PC-3 (cell line): ENCODE measurements at regions not wholly inside any gene's neighbourhood (a gene's known extent, or its start where the extent isn't known, plus 50 kb on each side); places are given as distances from the start of the nearest gene placed in this dataset.

ENCODE experiments used
- ATAC-seq: fragments of 200-7000 bp; cut with Tn5 transposase; 2 replicates; pipeline ENCODE4 v1.9.1; 2020; ENCODE audit warnings: mild to moderate bottlenecking, moderate library complexity
- BruUV-seq: library from RNA; stranded (reverse); fragments of 400-500 nt; replicated peaks from 2 replicates; lab custom pipeline; 2021; lab: Mats Ljungman, UMichigan
- CTCF ChIA-PET: fragments of 300-600 bp; sonication (Branson Sonifier 250); formaldehyde crosslinking; loops from one replicate; lab custom pipeline; 2022; ENCODE audit warnings: antibody characterized with exemption; lab: Charles Lee
- POLR2A ChIA-PET: fragments of 300-600 bp; sonication (Branson Sonifier 250); formaldehyde crosslinking; loops from one replicate; lab custom pipeline; 2022; ENCODE audit warnings: antibody characterized with exemption; ENCODE audit not compliant: unreplicated experiment; lab: Charles Lee
- DNase-seq: peaks from one replicate; pipeline ENCODE4 v3.0.0-alpha.2; 2015
- H2AFZ ChIP-seq: fragments of 300-600 bp; sonication (generic); 2 replicates; pipeline ENCODE4 v1.6.0; 2016; ENCODE audit warnings: antibody characterized with exemption, low read length
- H3F3A ChIP-seq: fragments of 300-600 bp; sonication (generic); one replicate; pipeline ENCODE4 v1.6.0; 2017; ENCODE audit warnings: antibody characterized with exemption, low read length, control low read depth, mild to moderate bottlenecking; ENCODE audit not compliant: unreplicated experiment
- H3K27ac ChIP-seq: fragments of 300-600 bp; sonication (generic); 2 replicates; pipeline ENCODE4 v1.5.1; 2016; ENCODE audit warnings: mild to moderate bottlenecking, low read length
- H3K27me3 ChIP-seq: fragments of 300-600 bp; sonication (generic); 2 replicates; pipeline ENCODE4 v1.6.1; 2016; ENCODE audit warnings: low read length, mixed read lengths
- H3K36me3 ChIP-seq: fragments of 300-600 bp; sonication (generic); 2 replicates; pipeline ENCODE4 v1.6.1; 2016; ENCODE audit warnings: low read depth, mixed run types, low read length, mixed read lengths
- H3K4me1 ChIP-seq: fragments of 300-600 bp; sonication (generic); 2 replicates; pipeline ENCODE4 v1.5.1; 2016; ENCODE audit warnings: low read length; ENCODE audit not compliant: insufficient read depth
- H3K4me2 ChIP-seq: fragments of 300-600 bp; sonication (generic); 2 replicates; pipeline ENCODE4 v1.6.0; 2016; ENCODE audit warnings: low read length
- H3K4me3 ChIP-seq: fragments of 300-600 bp; sonication (generic); 2 replicates; pipeline ENCODE4 v1.5.1; 2016; ENCODE audit warnings: mild to moderate bottlenecking, low read length, mixed read lengths
- H3K79me2 ChIP-seq: fragments of 300-600 bp; sonication (generic); 2 replicates; pipeline ENCODE4 v1.6.1; 2017; ENCODE audit warnings: low read length, mixed read lengths
- H3K9ac ChIP-seq: fragments of 300-600 bp; sonication (generic); 2 replicates; pipeline ENCODE4 v1.6.0; 2016; ENCODE audit warnings: mild to moderate bottlenecking, low read length
- H3K9me2 ChIP-seq: fragments of 300-600 bp; sonication (generic); replicated peaks from 2 replicates; pipeline ENCODE4 v1.6.1; 2016; ENCODE audit warnings: mixed run types, low read length, mixed read lengths
- H3K9me3 ChIP-seq: fragments of 300-600 bp; sonication (generic); 2 replicates; pipeline ENCODE4 v1.6.1; 2016; ENCODE audit warnings: low read length, mixed read lengths
- H4K20me1 ChIP-seq: fragments of 300-600 bp; sonication (generic); 2 replicates; pipeline ENCODE4 v1.6.1; 2016; ENCODE audit warnings: low read length, mixed read lengths
- CTCF ChIP-seq: fragments of 300-600 bp; sonication (generic); conservative IDR thresholded peaks from 2 replicates; pipeline ENCODE4 v1.5.1; 2017; ENCODE audit warnings: antibody characterized with exemption, low read depth, mild to moderate bottlenecking, low read length
- EZH2 ChIP-seq: fragments of 300-600 bp; sonication (generic); IDR thresholded peaks from one replicate; pipeline ENCODE4 v1.6.1; 2017; ENCODE audit warnings: antibody characterized with exemption, mild to moderate bottlenecking, low read length; ENCODE audit not compliant: unreplicated experiment
- EZH2phosphoT487 ChIP-seq: fragments of 300-600 bp; sonication (generic); IDR thresholded peaks from 2 replicates; pipeline ENCODE4 v1.6.1; 2018; ENCODE audit warnings: mild to moderate bottlenecking, antibody characterized with exemption, low read length, borderline replicate concordance
- intact Hi-C: fragments of 100-400 bp; cut with micrococcal nuclease; formaldehyde crosslinking; loops from 2 replicates; pipeline ENCODE4 v1.9.0; 2023

GRCh38 chr2:8099267-8099582 is 582.6 kb upstream of the ID2 start:
- POLR2A ChIA-PET, result no interaction called here
- TF ChIP-seq CTCF, result no peak
- no peak for TF ChIP-seq EZH2
- no peak for TF ChIP-seq EZH2phosphoT487
- no peak for DNase-seq
- CTCF ChIA-PET, result no interaction called here
- no peaks in the 10 kb centered on the region for H3K27me3 ChIP-seq
- H3K9me2 ChIP-seq, result no peaks in the 10 kb centered on the region
- H3K36me3 ChIP-seq, result no peaks in the 10 kb centered on the region
- no peaks in the 10 kb centered on the region for H4K20me1 ChIP-seq
- H3K4me3 ChIP-seq, result no peak overlapping the region
- ATAC-seq, result no peak
- H3K9ac ChIP-seq, result no peak overlapping the region
- no peaks in the 10 kb centered on the region for H3K79me2 ChIP-seq
- no TSS peak for BruUV-seq
- intact Hi-C loops, result no loop called here
- H3F3A ChIP-seq, result no peaks in the 10 kb centered on the region
- no peak overlapping the region for H3K4me2 ChIP-seq
- H3K4me1 ChIP-seq, result peaks cover 12% of the 10 kb centered on the region
- H3K9me3 ChIP-seq, result no peaks in the 10 kb centered on the region
- no peak overlapping the region for H3K27ac ChIP-seq
- no peak overlapping the region for H2AFZ ChIP-seq

- DNase-seq (no peak), ATAC-seq (no peak)
- no peaks in the 10 kb centered on the region for H3K36me3 ChIP-seq
- no peak overlapping the region for H3K4me3 ChIP-seq
- no peaks in the 10 kb centered on the region for H4K20me1 ChIP-seq
- H3K9ac ChIP-seq, result no peak overlapping the region
- intact Hi-C loops, result loop anchor here (10.0 kb wide), 1 partner anchor 677 kb away; no protein-coding TSS in a partner anchor
- H3F3A ChIP-seq, result no peaks in the 10 kb centered on the region
- no TSS peak for BruUV-seq
- no peaks in the 10 kb centered on the region for H3K9me3 ChIP-seq
- no peak overlapping the region for H3K27ac ChIP-seq
- no peak overlapping the region for H2AFZ ChIP-seq
- H3K79me2 ChIP-seq, result no peaks in the 10 kb centered on the region
- TF ChIP-seq CTCF (no peak), EZH2 (no peak), EZH2phosphoT487 (no peak)
- no peaks in the 10 kb centered on the region for H3K9me2 ChIP-seq
- H3K27me3 ChIP-seq, result no peaks in the 10 kb centered on the region
- no peak overlapping the region for H3K4me2 ChIP-seq
- CTCF ChIA-PET, result no interaction called here
- H3K4me1 ChIP-seq, result peaks cover 12% of the 10 kb centered on the region
- POLR2A ChIA-PET, result no interaction called here
Measured at GRCh38 chr2:8101614-8102277, 580.1 kb upstream of the ID2 start.

- ATAC-seq (no peak), DNase-seq (no peak)
- no peak overlapping the region for H2AFZ ChIP-seq
- ChIA-PET POLR2A (no interaction called here), CTCF (no interaction called here)
- no peaks in the 10 kb centered on the region for H3K79me2 ChIP-seq
- H3K4me2 ChIP-seq, result no peak overlapping the region
- H3K27ac ChIP-seq, result no peak overlapping the region
- TF ChIP-seq CTCF, result no peak
- TF ChIP-seq EZH2phosphoT487, result no peak
- no peak for TF ChIP-seq EZH2
- no peaks in the 10 kb centered on the region for H3K36me3 ChIP-seq
- H3F3A ChIP-seq, result no peaks in the 10 kb centered on the region
- H3K9me3 ChIP-seq, result no peaks in the 10 kb centered on the region
- no peaks in the 10 kb centered on the region for H3K9me2 ChIP-seq
- intact Hi-C loops, result loop anchor here (10.0 kb wide), 1 partner anchor 678 kb away; no protein-coding TSS in a partner anchor
- no peaks in the 10 kb centered on the region for H4K20me1 ChIP-seq
- peaks cover 12% of the 10 kb centered on the region for H3K4me1 ChIP-seq
- H3K27me3 ChIP-seq, result no peaks in the 10 kb centered on the region
- H3K4me3 ChIP-seq, result no peak overlapping the region
- no TSS peak for BruUV-seq
- H3K9ac ChIP-seq, result no peak overlapping the region
Measured at GRCh38 chr2:8102470-8102869, 579.4 kb upstream of the ID2 start.
